Osteocyte (in vitro differentiated cells): ENCODE measurements at regions not wholly inside any gene's neighbourhood (a gene's known extent, or its start where the extent isn't known, plus 50 kb on each side); places are given as distances from the start of the nearest gene placed in this dataset.
"Not testable (repeated sequence)": the region's sequence is repeated elsewhere in the genome, so short reads cannot be mapped to it uniquely, and the experiment has no call there.

Source experiments
- DNase-seq: peaks from one replicate; pipeline ENCODE4 v3.0.0; 2021; ENCODE audit warnings: mixed read lengths; ENCODE audit not compliant: unreplicated experiment; ENCODE audit errors: extremely low spot score
- H3K27ac Mint-ChIP-seq: one replicate; pipeline ENCODE4 v1.8.0; 2021; ENCODE audit warnings: mild to moderate bottlenecking, mixed read lengths; ENCODE audit not compliant: unreplicated experiment
- H3K27me3 Mint-ChIP-seq: one replicate; pipeline ENCODE4 v1.8.0; 2021; ENCODE audit warnings: mixed read lengths; ENCODE audit not compliant: unreplicated experiment
- H3K36me3 Mint-ChIP-seq: one replicate; pipeline ENCODE4 v1.8.0; 2021; ENCODE audit warnings: mixed read lengths; ENCODE audit not compliant: unreplicated experiment
- H3K4me1 Mint-ChIP-seq: one replicate; pipeline ENCODE4 v1.8.0; 2021; ENCODE audit warnings: mixed read lengths; ENCODE audit not compliant: unreplicated experiment
- H3K4me3 Mint-ChIP-seq: one replicate; pipeline ENCODE4 v1.8.0; 2021; ENCODE audit warnings: mild to moderate bottlenecking, moderate library complexity, mixed read lengths; ENCODE audit not compliant: unreplicated experiment
- H3K9me3 Mint-ChIP-seq: one replicate; pipeline ENCODE4 v1.8.0; 2021; ENCODE audit warnings: mixed read lengths; ENCODE audit not compliant: unreplicated experiment
- CTCF ChIP-seq: fragments of 200-600 bp; sonication (generic); IDR thresholded peaks from 2 replicates; pipeline ENCODE4 v1.5.0; 2021; ENCODE audit warnings: antibody characterized with exemption, mild to moderate bottlenecking, moderate library complexity

- no peak overlapping the region for H3K27ac Mint-ChIP-seq
These were observed 122.1 kb upstream of the MAGEC2 start for GRCh38 chrX:142327182-142327581.

GRCh38 chrX:142312591-142312990 lies 107.5 kb upstream of the MAGEC2 start:
- no peak for DNase-seq
- Mint-ChIP-seq H3K27me3 (no peaks in the 10 kb centered on the region), H3K36me3 (no peaks in the 10 kb centered on the region), H3K9me3 (peaks cover 42% of the 10 kb centered on the region), H3K4me3 (no peak overlapping the region), H3K4me1 (no peaks in the 10 kb centered on the region), H3K27ac (no peak overlapping the region)
- no peak for TF ChIP-seq CTCF

More at GRCh38 chrX:142327182-142327581, 122.1 kb upstream of the MAGEC2 start:
- Mint-ChIP-seq H3K4me1 (no peaks in the 10 kb centered on the region), H3K9me3 (peaks cover 64% of the 10 kb centered on the region), H3K27me3 (no peaks in the 10 kb centered on the region), H3K36me3 (no peaks in the 10 kb centered on the region), H3K4me3 (no peak overlapping the region)
- no peak for DNase-seq
- no peak for TF ChIP-seq CTCF

- no peak overlapping the region for H3K27ac Mint-ChIP-seq
- no peaks in the 10 kb centered on the region for H3K4me1 Mint-ChIP-seq
- DNase-seq, result no peak
- no peak for TF ChIP-seq CTCF
- H3K4me3 Mint-ChIP-seq, result no peak overlapping the region
- H3K36me3 Mint-ChIP-seq, result no peaks in the 10 kb centered on the region
- H3K9me3 Mint-ChIP-seq, result peaks cover 45% of the 10 kb centered on the region
- H3K27me3 Mint-ChIP-seq, result no peaks in the 10 kb centered on the region
These were observed 94.3 kb upstream of the MAGEC2 start for GRCh38 chrX:142299406-142299805.

- peaks cover 38% of the 10 kb centered on the region for H3K9me3 Mint-ChIP-seq
- no peaks in the 10 kb centered on the region for H3K4me1 Mint-ChIP-seq
- H3K27ac Mint-ChIP-seq, result no peak overlapping the region
- no peak overlapping the region for H3K4me3 Mint-ChIP-seq
- no peak for TF ChIP-seq CTCF
- no peaks in the 10 kb centered on the region for H3K27me3 Mint-ChIP-seq
- no peaks in the 10 kb centered on the region for H3K36me3 Mint-ChIP-seq
- DNase-seq, result no peak
These were observed 91.3 kb upstream of the MAGEC2 start for GRCh38 chrX:142296421-142296820.

- Mint-ChIP-seq H3K27me3 (no peaks in the 10 kb centered on the region), H3K4me1 (no peaks in the 10 kb centered on the region), H3K27ac (no peak overlapping the region), H3K36me3 (no peaks in the 10 kb centered on the region), H3K4me3 (no peak overlapping the region), H3K9me3 (peaks cover 39% of the 10 kb centered on the region)
- DNase-seq, result no peak
- no peak for TF ChIP-seq CTCF
These were observed 90.1 kb upstream of the MAGEC2 start for GRCh38 chrX:142295190-142295589.

GRCh38 chrX:142270166-142270565 lies 65.1 kb upstream of the MAGEC2 start:
- H3K4me1 Mint-ChIP-seq, DNase-seq, H3K36me3 Mint-ChIP-seq, H3K27me3 Mint-ChIP-seq, H3K27ac Mint-ChIP-seq, H3K4me3 Mint-ChIP-seq: not testable (repeated sequence)
- H3K9me3 Mint-ChIP-seq, result peaks cover 40% of the 10 kb centered on the region
